HEK293 (cell line): ENCODE measurements at regions not wholly inside any gene's neighbourhood (a gene's known extent, or its start where the extent isn't known, plus 50 kb on each side); places are given as distances from the start of the nearest gene placed in this dataset.

ENCODE experiments used
- CTCF ChIP-seq: fragments of 450-650 bp; formaldehyde crosslinking; IDR thresholded peaks from 2 replicates; pipeline ENCODE4 v1.5.1; 2016; ENCODE audit warnings: missing biosample characterization, missing genetic modification characterization
- OSR2 ChIP-seq: fragments of 450-650 bp; formaldehyde crosslinking; IDR thresholded peaks from 2 replicates; pipeline ENCODE4 v1.5.1; 2016; ENCODE audit warnings: missing biosample characterization, missing genetic modification characterization
- REST ChIP-seq: fragments of 450-650 bp; formaldehyde crosslinking; IDR thresholded peaks from 2 replicates; pipeline ENCODE4 v1.5.1; 2016; ENCODE audit warnings: missing biosample characterization, missing genetic modification characterization
- SP2 ChIP-seq: fragments of 450-650 bp; formaldehyde crosslinking; IDR thresholded peaks from 2 replicates; pipeline ENCODE4 v1.5.1; 2016; ENCODE audit warnings: missing biosample characterization, missing genetic modification characterization
- SP7 ChIP-seq: fragments of 450-650 bp; formaldehyde crosslinking; IDR thresholded peaks from 2 replicates; pipeline ENCODE4 v1.5.1; 2016; ENCODE audit warnings: missing biosample characterization, missing genetic modification characterization
- ZBTB21 ChIP-seq: fragments of 450-650 bp; formaldehyde crosslinking; IDR thresholded peaks from 2 replicates; pipeline ENCODE4 v1.5.1; 2017; ENCODE audit warnings: missing biosample characterization, missing genetic modification characterization
- ZNF660 ChIP-seq: fragments of 450-650 bp; IDR thresholded peaks from 2 replicates; pipeline ENCODE4 v1.5.1; 2018; ENCODE audit warnings: missing biosample characterization, mild to moderate bottlenecking, missing genetic modification characterization
- TF ChIP-seq, protein P1 (sequence below): fragments of 450-650 bp; formaldehyde crosslinking; IDR thresholded peaks from 2 replicates; pipeline ENCODE4 v1.5.1; 2016; ENCODE audit warnings: missing biosample characterization, missing genetic modification characterization, low read depth
- TF ChIP-seq, protein P2 (sequence below): fragments of 450-650 bp; formaldehyde crosslinking; IDR thresholded peaks from 2 replicates; pipeline ENCODE4 v1.5.1; 2016; ENCODE audit warnings: missing biosample characterization, missing genetic modification characterization

DNA sequence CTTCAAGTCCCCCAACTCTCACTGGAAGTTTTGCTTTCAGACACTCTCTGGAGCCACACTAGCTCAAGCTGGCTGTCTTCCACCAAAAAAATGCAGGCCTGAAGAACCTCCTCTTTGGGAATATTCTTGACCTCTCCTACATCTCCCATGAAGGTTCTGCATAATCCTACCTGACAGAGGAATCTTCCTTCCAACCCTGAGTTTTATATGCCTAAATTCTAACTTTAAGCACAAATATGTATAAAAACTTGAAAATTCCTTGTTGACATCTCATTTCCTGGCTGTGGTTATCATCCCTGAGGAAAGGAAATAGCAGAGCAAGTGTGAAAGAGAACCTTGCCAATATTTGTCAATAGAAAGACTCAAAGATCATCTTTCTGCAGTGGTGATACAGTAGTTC lies 249.0 kb downstream of the LPIN1 start:
- TF ChIP-seq, protein P1, sequence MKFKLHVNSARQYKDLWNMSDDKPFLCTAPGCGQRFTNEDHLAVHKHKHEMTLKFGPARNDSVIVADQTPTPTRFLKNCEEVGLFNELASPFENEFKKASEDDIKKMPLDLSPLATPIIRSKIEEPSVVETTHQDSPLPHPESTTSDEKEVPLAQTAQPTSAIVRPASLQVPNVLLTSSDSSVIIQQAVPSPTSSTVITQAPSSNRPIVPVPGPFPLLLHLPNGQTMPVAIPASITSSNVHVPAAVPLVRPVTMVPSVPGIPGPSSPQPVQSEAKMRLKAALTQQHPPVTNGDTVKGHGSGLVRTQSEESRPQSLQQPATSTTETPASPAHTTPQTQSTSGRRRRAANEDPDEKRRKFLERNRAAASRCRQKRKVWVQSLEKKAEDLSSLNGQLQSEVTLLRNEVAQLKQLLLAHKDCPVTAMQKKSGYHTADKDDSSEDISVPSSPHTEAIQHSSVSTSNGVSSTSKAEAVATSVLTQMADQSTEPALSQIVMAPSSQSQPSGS = no peak
- TF ChIP-seq, protein P2, sequence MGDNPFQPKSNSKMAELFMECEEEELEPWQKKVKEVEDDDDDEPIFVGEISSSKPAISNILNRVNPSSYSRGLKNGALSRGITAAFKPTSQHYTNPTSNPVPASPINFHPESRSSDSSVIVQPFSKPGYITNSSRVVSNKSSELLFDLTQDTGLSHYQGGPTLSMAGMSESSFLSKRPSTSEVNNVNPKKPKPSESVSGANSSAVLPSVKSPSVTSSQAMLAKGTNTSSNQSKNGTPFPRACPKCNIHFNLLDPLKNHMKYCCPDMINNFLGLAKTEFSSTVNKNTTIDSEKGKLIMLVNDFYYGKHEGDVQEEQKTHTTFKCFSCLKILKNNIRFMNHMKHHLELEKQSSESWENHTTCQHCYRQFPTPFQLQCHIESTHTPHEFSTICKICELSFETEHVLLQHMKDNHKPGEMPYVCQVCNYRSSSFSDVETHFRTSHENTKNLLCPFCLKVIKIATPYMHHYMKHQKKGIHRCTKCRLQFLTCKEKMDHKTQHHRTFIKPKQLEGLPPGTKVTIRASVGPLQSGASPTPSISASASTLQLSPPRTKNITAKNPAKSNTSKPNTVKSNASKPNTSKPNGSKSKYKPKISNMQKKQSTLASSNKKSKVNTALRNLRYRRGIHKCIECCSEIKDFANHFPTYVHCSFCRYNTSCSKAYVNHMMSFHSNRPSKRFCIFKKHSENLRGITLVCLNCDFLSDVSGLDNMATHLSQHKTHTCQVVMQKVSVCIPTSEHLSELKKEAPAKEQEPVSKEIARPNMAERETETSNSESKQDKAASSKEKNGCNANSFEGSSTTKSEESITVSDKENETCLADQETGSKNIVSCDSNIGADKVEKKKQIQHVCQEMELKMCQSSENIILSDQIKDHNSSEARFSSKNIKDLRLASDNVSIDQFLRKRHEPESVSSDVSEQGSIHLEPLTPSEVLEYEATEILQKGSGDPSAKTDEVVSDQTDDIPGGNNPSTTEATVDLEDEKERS (tag by site-specific recombination) = no peak
- TF ChIP-seq CTCF (tag by site-specific recombination) = no peak
- TF ChIP-seq OSR2 (tag by site-specific recombination) = no peak
- TF ChIP-seq SP7 (tag by site-specific recombination) = no peak
- no peak for TF ChIP-seq ZBTB21 (tag by site-specific recombination)
- TF ChIP-seq REST (tag by site-specific recombination) = no peak
- no peak for TF ChIP-seq SP2 (tag by site-specific recombination)
- TF ChIP-seq ZNF660 (tag by site-specific recombination) = no peak
